GM21528 (cell line): ENCODE measurements at regions not wholly inside any gene's neighbourhood (a gene's known extent, or its start where the extent isn't known, plus 50 kb on each side); places are given as distances from the start of the nearest gene placed in this dataset.
"Not testable (repeated sequence)": the region's sequence is repeated elsewhere in the genome, so short reads cannot be mapped to it uniquely, and the experiment has no call there.

ENCODE experiments used
- ATAC-seq: cut with Tn5 transposase; IDR thresholded peaks from one replicate; pipeline ENCODE4 v1.9.1; 2021; ENCODE audit warnings: mild to moderate bottlenecking, moderate library complexity; ENCODE audit not compliant: unreplicated experiment, low FRiP score

GRCh38 chr2:34799556-34799955 lies 1200.5 kb upstream of the FAM98A start:
- no peak for ATAC-seq

- not testable (repeated sequence) for ATAC-seq
Observed at GRCh38 chr2:34795586-34795985, 1196.5 kb upstream of the FAM98A start.

GRCh38 chr2:34789169-34789568 lies 1190.1 kb upstream of the FAM98A start:
- ATAC-seq, result no peak

- ATAC-seq, result no peak
Observed at GRCh38 chr2:34787341-34787740, 1188.2 kb upstream of the FAM98A start.

- no peak for ATAC-seq
Observed at GRCh38 chr2:34785206-34785785, 1186.2 kb upstream of the FAM98A start.

GRCh38 chr2:34784701-34785100 lies 1185.6 kb upstream of the FAM98A start:
- ATAC-seq, result no peak

- not testable (repeated sequence) for ATAC-seq
Observed at GRCh38 chr2:34750742-34751141, 1151.6 kb upstream of the FAM98A start.

GRCh38 chr2:34747643-34748042 lies 1148.5 kb upstream of the FAM98A start:
- ATAC-seq, result no peak

GRCh38 chr2:34738691-34739090 lies 1139.6 kb upstream of the FAM98A start:
- no peak for ATAC-seq

GRCh38 chr2:34737146-34737545 lies 1138.0 kb upstream of the FAM98A start:
- no peak for ATAC-seq

GRCh38 chr2:34736482-34736881 lies 1137.4 kb upstream of the FAM98A start:
- ATAC-seq, result no peak

GRCh38 chr2:34734662-34735061 lies 1135.6 kb upstream of the FAM98A start:
- no peak for ATAC-seq

- ATAC-seq, result no peak
Observed at GRCh38 chr2:34734042-34734441, 1134.9 kb upstream of the FAM98A start.

GRCh38 chr2:34731292-34731691 lies 1132.2 kb upstream of the FAM98A start:
- ATAC-seq, result no peak

- no peak for ATAC-seq
Observed at GRCh38 chr2:34729845-34730244, 1130.7 kb upstream of the FAM98A start.

- no peak for ATAC-seq
Observed at GRCh38 chr2:34724107-34724506, 1125.0 kb upstream of the FAM98A start.

- no peak for ATAC-seq
Observed at GRCh38 chr2:34723683-34724082, 1124.6 kb upstream of the FAM98A start.

GRCh38 chr2:34719206-34719605 lies 1120.1 kb upstream of the FAM98A start:
- ATAC-seq, result no peak

- no peak for ATAC-seq
Observed at GRCh38 chr2:34705551-34706247, 1106.6 kb upstream of the FAM98A start.

GRCh38 chr2:34703292-34703691 lies 1104.2 kb upstream of the FAM98A start:
- ATAC-seq, result no peak

- ATAC-seq, result not testable (repeated sequence)
Observed at GRCh38 chr2:34702391-34702790, 1103.3 kb upstream of the FAM98A start.

- not testable (repeated sequence) for ATAC-seq
Observed at GRCh38 chr2:34677591-34677990, 1078.5 kb upstream of the FAM98A start.
